ENCODE measurements at regions not wholly inside any gene's neighbourhood (a gene's known extent, or its start where the extent isn't known, plus 50 kb on each side); places are given as distances from the start of the nearest gene placed in this dataset.

GRCh38 chr4:99716996-99717395 lies 59.4 kb upstream of the C4orf54 start:
- TF ChIP-seq CTCF (IDR thresholded peaks at IDR 0.05) = no peak
- no peak for TF ChIP-seq POLR2A (IDR thresholded peaks at IDR 0.05)
- TF ChIP-seq POLR2AphosphoS5 (IDR thresholded peaks at IDR 0.05) = no peak
- no peak for TF ChIP-seq EP300 (IDR thresholded peaks at IDR 0.05)
